GM12878 (cell line): ENCODE measurements at regions not wholly inside any gene's neighbourhood (a gene's known extent, or its start where the extent isn't known, plus 50 kb on each side); places are given as distances from the start of the nearest gene placed in this dataset.
A peak's percentile ranks its signal among the peaks of the same experiment; 100 is the strongest.

Source experiments
- ATF2 ChIP-seq: IDR thresholded peaks from 2 replicates; pipeline ENCODE4 v1.6.1; 2012; ENCODE audit warnings: low read length, inconsistent platforms
- CTCF ChIP-seq, 3 experiments: IDR thresholded peaks in 2 of 3; conservative IDR thresholded peaks in 1 of 3; 2 replicates each; pipeline ENCODE4 v1.5.1; 2011; ENCODE audit warnings: low read depth in 3 of 3, low read length in 3 of 3, mild to moderate bottlenecking in 3 of 3, control low read depth in 2 of 3, moderate library complexity in 2 of 3, inconsistent platforms in 1 of 3, mixed read lengths in 1 of 3; ENCODE audit not compliant: control insufficient read depth in 2 of 3, insufficient read depth in 1 of 3; ENCODE audit errors: extremely low read depth in 1 of 3
- ETV6 ChIP-seq, 2 experiments: fragments of 450-650 bp in 1 of 2; IDR thresholded peaks in 1 of 2; conservative IDR thresholded peaks in 1 of 2; 2 replicates each; pipeline ENCODE4 v1.6.1; 2014; ENCODE audit warnings: antibody characterized with exemption in 1 of 2, borderline replicate concordance in 1 of 2, low read depth in 1 of 2, mild to moderate bottlenecking in 1 of 2, moderate library complexity in 1 of 2
- HSF1 ChIP-seq: fragments of 150-350 bp; IDR thresholded peaks from 2 replicates; pipeline ENCODE4 v1.6.1; 2014; ENCODE audit warnings: mild to moderate bottlenecking, low read depth, low read length
- IRF5 ChIP-seq: fragments of 450-650 bp; IDR thresholded peaks from 2 replicates; pipeline ENCODE4 v1.6.1; 2017; ENCODE audit warnings: borderline replicate concordance
- NFIC ChIP-seq: IDR thresholded peaks from 2 replicates; pipeline ENCODE4 v1.6.1; 2012; ENCODE audit warnings: low read depth, mild to moderate bottlenecking, inconsistent platforms, low read length, moderate library complexity
- SUPT20H ChIP-seq: IDR thresholded peaks from 2 replicates; pipeline ENCODE4 v1.6.1; 2011; ENCODE audit warnings: low read depth, mild to moderate bottlenecking, low read length, moderate library complexity, borderline replicate concordance; ENCODE audit not compliant: control insufficient read depth
- TCF7 ChIP-seq: IDR thresholded peaks from 2 replicates; pipeline ENCODE4 v1.6.1; 2014; ENCODE audit warnings: antibody characterized with exemption, borderline replicate concordance
- ZBED1 ChIP-seq: IDR thresholded peaks from 2 replicates; pipeline ENCODE4 v1.6.1; 2016; ENCODE audit warnings: borderline replicate concordance
- ZBTB11 ChIP-seq: fragments of 450-650 bp; formaldehyde crosslinking; IDR thresholded peaks from 2 replicates; pipeline ENCODE4 v1.5.0; 2022; ENCODE audit warnings: mild to moderate bottlenecking, missing genetic modification characterization
- ZNF207 ChIP-seq: fragments of 450-650 bp; IDR thresholded peaks from 2 replicates; pipeline ENCODE4 v1.6.1; 2014; ENCODE audit warnings: antibody characterized with exemption, mild to moderate bottlenecking, borderline replicate concordance
- ZNF592 ChIP-seq: fragments of 450-650 bp; IDR thresholded peaks from 2 replicates; pipeline ENCODE4 v1.6.1; 2017; ENCODE audit warnings: mild to moderate bottlenecking, moderate library complexity
- ZNF622 ChIP-seq: fragments of 450-650 bp; IDR thresholded peaks from 2 replicates; pipeline ENCODE4 v1.6.1; 2017; ENCODE audit warnings: mild to moderate bottlenecking, inconsistent platforms

GRCh38 chr14:53613404-53614253 lies 343.0 kb downstream of the BMP4 start (continued):
- TF ChIP-seq ZNF592 (no peak; the same call in 1 of the 2 replicates), ZNF207 (no peak; the same call in none of the 2 replicates), ZBTB11 (no peak), ZBED1 (peak; percentile 83), TCF7 (peak; percentile 91), ETV6 (conservative IDR thresholded peaks at IDR 0.05 in 1 of 2, IDR thresholded peaks at IDR 0.05 in 1 of 2; ENCODE audit: borderline replicate concordance in 1 of 2, low read depth in 1 of 2) (peak in 1 of 2 experiments; percentile 86; a peak in 2 of 4 replicates), HSF1 (no peak), ATF2 (peak; percentile 95), ZNF622 (no peak), NFIC (peak; percentile 98), IRF5 (no peak), CTCF (IDR thresholded peaks at IDR 0.05 in 2 of 3, conservative IDR thresholded peaks at IDR 0.05 in 1 of 3; ENCODE audit: control insufficient read depth in 2 of 3, extremely low read depth in 1 of 3, insufficient read depth in 1 of 3, low read depth in 3 of 3, low read length in 3 of 3) (no peak), SUPT20H (no peak)
